SK-N-MC (cell line): ENCODE measurements at regions not wholly inside any gene's neighbourhood (a gene's known extent, or its start where the extent isn't known, plus 50 kb on each side); places are given as distances from the start of the nearest gene placed in this dataset.
"Not testable (repeated sequence)": the region's sequence is repeated elsewhere in the genome, so short reads cannot be mapped to it uniquely, and the experiment has no call there.

Source experiments
- DNase-seq: peaks from one replicate; pipeline ENCODE4 v3.0.0-alpha.2; 2011; ENCODE audit warnings: low read depth, low spot score
- H3K27ac ChIP-seq: fragments of 200-600 bp; sonication (generic); 2 replicates; pipeline ENCODE4 v1.5.1; 2016; ENCODE audit warnings: mixed run types
- H3K36me3 ChIP-seq: fragments of 200-600 bp; sonication (generic); 2 replicates; pipeline ENCODE4 v1.6.1; 2017; ENCODE audit warnings: antibody characterized with exemption, low read length, mixed read lengths; ENCODE audit not compliant: insufficient read depth
- H3K4me3 ChIP-seq: fragments of 200-600 bp; sonication (generic); 2 replicates; pipeline ENCODE4 v1.5.1; 2016
- H3K9ac ChIP-seq: fragments of 200-600 bp; sonication (generic); 2 replicates; pipeline ENCODE4 v1.8.0; 2017; ENCODE audit warnings: mixed run types, mixed read lengths; ENCODE audit not compliant: insufficient read length
- H3K9me3 ChIP-seq: fragments of 200-600 bp; sonication (generic); 2 replicates; pipeline ENCODE4 v1.6.1; 2017; ENCODE audit warnings: low read depth, mild to moderate bottlenecking, antibody characterized with exemption, low read length, moderate library complexity, mixed read lengths
- EZH2 ChIP-seq: fragments of 200-600 bp; sonication (generic); IDR thresholded peaks from one replicate; pipeline ENCODE4 v1.6.1; 2017; ENCODE audit warnings: antibody characterized with exemption
- FOXP2 ChIP-seq: optimal IDR thresholded peaks from 2 replicates; pipeline ENCODE3; 2011; ENCODE audit warnings: mild to moderate bottlenecking, moderate library complexity; ENCODE audit not compliant: insufficient read depth; ENCODE audit errors: extremely low read length, control extremely low read depth
- POLR2AphosphoS5 ChIP-seq: IDR thresholded peaks from 2 replicates; pipeline ENCODE4 v1.6.1; 2012; ENCODE audit warnings: mild to moderate bottlenecking, low read depth, low read length, borderline replicate concordance

GRCh38 chr5:19099195-19099594, 888.8 kb downstream of the CDH18 start:
- DNase-seq: no peak
- Histone ChIP-seq H3K27ac (no peak overlapping the region), H3K4me3 (no peak overlapping the region), H3K9me3 (no peaks in the 10 kb centered on the region), H3K36me3 (no peaks in the 10 kb centered on the region), H3K9ac (no peak overlapping the region)
- TF ChIP-seq FOXP2 (no peak), EZH2 (no peak), POLR2AphosphoS5 (no peak)

- peak; percentile 20 for DNase-seq
- Histone ChIP-seq H3K9ac (no peak overlapping the region), H3K9me3 (no peaks in the 10 kb centered on the region), H3K4me3 (no peak overlapping the region), H3K36me3 (no peaks in the 10 kb centered on the region), H3K27ac (no peak overlapping the region)
- TF ChIP-seq FOXP2 (no peak), EZH2 (no peak), POLR2AphosphoS5 (no peak)
Observed at GRCh38 chr5:19104948-19105347, 883.1 kb downstream of the CDH18 start.

- TF ChIP-seq EZH2 (no peak), POLR2AphosphoS5 (no peak), FOXP2 (no peak)
- no peak overlapping the region for H3K9ac ChIP-seq
- no peak overlapping the region for H3K27ac ChIP-seq
- H3K9me3 ChIP-seq: no peaks in the 10 kb centered on the region
- no peak overlapping the region for H3K4me3 ChIP-seq
- no peak for DNase-seq
- H3K36me3 ChIP-seq: no peaks in the 10 kb centered on the region
Observed at GRCh38 chr5:19122923-19123322, 865.1 kb downstream of the CDH18 start.

DNA sequence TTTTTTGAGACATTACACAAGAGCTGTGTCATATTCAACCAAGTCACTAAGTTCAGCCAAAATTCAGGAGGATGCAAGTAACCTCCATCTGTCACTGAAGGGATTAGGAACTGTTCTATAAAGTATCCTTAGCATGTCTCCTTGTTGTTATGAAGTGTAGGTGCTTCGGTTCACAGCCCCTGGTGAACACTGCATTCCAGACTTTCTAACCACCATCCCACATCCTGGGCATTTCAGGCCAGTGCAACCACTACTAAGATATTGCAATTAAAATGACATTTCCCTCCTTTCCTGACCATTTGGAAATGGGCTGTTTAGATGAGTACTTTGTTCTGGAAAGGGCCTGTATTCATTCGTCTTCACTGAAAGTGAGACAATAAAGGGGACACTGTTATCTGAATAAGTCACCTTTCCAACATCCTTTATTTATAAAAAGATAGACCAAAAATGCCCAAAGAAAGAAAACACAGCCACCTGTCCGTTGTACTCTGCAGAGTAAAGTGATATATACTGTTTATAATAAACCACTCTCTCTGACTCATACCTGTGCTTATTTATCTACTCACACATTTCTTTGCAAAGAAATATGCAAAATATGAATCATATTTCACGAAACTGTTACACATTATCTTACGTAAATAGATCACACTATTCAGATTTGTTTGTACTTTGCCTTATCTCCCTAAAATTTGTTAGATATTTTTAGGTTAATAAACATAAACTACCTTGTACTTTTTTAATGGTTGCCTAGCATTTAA, 861.9 kb downstream of the CDH18 start:
- Histone ChIP-seq H3K9me3 (no peaks in the 10 kb centered on the region), H3K27ac (no peak overlapping the region), H3K9ac (no peak overlapping the region), H3K36me3 (no peaks in the 10 kb centered on the region), H3K4me3 (no peak overlapping the region)
- TF ChIP-seq POLR2AphosphoS5: no peak
- no peak for TF ChIP-seq EZH2
- no peak for DNase-seq

DNA sequence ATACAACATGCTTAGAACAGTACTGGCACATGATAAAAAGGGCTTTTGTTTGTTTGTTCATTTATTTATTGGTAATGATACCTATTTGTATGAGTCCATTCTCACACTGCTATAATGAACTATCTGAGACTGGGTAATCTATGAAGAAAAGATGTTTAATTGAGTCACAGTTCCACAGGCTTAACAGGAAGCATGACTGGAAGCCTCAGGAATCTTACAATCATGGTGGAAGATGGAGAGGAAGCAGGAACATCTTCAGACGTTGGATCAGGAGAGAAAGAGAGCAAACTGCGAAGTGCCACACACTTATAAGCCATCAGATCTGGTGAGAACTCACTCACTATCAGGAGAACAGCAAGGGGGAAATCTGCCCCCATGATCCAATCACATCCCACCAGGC, 847.7 kb downstream of the CDH18 start:
- TF ChIP-seq FOXP2: no peak
- no peaks in the 10 kb centered on the region for H3K9me3 ChIP-seq
- DNase-seq: no peak

DNA sequence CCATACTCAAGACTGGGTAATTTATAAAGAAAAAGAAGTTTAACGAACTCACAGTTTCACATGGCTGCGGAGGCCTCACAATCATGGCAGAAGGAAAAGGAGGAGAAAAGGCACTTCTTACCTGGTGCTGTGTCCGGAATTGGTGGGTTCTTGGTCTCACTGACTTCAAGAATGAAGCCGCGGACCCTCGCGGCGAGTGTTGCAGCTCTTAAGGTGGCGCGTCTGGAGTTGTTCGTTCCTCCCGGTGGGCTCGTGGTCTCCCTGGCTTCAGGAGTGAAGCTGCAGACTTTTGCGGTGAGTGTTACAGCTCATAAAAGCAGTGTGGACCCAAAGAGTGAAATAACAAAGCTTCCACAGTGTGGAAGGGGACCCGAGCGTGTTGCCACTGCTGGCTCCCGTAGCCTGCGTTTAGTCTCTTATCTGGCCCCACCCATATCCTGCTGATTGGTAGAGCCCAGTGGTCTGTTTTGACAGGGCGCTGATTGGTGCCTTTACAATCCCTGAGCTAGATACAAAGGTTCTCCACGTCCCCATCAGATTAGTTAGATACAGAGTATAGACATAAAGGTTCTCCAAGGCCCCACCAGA, 846.0 kb downstream of the CDH18 start:
- not testable (repeated sequence) for H3K4me3 ChIP-seq, DNase-seq, H3K36me3 ChIP-seq, H3K27ac ChIP-seq, H3K9me3 ChIP-seq, H3K9ac ChIP-seq

More for the DNA sequence above, 847.7 kb downstream of the CDH18 start:
- Histone ChIP-seq H3K36me3 (no peaks in the 10 kb centered on the region), H3K27ac (no peak overlapping the region), H3K4me3 (no peak overlapping the region), H3K9ac (no peak overlapping the region)

DNA sequence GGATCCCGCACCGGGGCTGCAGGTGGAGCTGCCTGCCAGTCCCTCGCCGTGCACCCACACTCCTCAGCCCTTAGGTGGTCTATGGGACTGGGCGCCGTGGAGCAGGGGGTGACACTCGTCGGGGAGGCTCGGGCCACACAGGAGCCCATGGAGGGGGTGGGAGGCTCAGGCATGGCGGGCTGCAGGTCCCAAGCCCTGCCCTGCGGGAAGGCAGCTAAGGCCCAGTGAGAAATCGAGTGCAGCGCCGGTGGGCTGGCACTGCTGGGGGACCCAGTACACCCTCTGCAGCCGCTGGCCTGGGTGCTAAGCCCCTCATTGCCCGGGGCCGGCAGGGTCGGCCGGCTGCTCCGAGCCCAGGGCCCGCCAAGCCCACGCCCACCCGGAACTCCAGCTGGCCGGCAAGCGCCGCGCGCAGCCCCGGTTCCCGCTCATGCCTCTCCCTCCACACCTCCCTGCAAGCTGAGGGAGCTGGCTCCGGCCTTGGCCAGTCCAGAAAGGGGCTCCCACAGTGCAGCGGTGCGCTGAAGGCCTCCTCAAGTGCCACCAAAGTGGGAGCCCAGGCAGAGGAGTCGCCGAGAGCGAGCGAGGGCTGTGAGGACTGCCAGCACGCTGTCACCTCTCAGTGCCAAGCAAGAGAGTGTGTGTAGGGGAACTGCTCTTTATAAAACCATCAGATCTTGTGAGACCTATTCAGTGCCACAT, 845.1 kb downstream of the CDH18 start:
- not testable (repeated sequence) for H3K36me3 ChIP-seq, H3K4me3 ChIP-seq, H3K27ac ChIP-seq, H3K9ac ChIP-seq, DNase-seq, H3K9me3 ChIP-seq

- H3K9ac ChIP-seq: no peak overlapping the region
- no peaks in the 10 kb centered on the region for H3K9me3 ChIP-seq
- no peak for DNase-seq
- peak overlapping the region; percentile 31; the same call in 1 of the 2 replicates for H3K4me3 ChIP-seq
- no peak overlapping the region; the same call in 1 of the 2 replicates for H3K27ac ChIP-seq
- H3K36me3 ChIP-seq: no peaks in the 10 kb centered on the region
- TF ChIP-seq POLR2AphosphoS5 (no peak), FOXP2 (no peak)
Observed at GRCh38 chr5:19143935-19144334, 844.1 kb downstream of the CDH18 start.

DNA sequence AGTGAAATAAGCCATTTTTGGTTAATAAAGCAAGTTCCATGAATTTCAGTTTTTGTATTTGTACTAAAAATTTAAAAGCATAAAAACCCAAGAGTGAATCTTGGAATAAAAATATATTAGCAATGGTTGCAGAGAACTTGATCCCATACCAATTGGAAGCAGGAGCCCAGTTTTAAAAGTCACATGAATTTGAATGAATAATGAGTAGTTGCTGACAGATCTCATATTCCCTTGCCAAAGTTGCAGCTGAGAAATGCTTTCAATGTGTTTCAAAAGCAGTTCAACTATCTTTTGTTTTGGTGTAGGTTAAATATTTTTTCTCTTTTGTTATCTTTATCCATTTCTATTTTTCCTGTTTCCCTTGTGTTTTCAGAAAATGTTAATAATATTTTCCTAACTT, 818.6 kb downstream of the CDH18 start:
- DNase-seq: no peak
- H3K36me3 ChIP-seq: no peaks in the 10 kb centered on the region
- TF ChIP-seq FOXP2 (no peak), POLR2AphosphoS5 (no peak), EZH2 (no peak)

More for the DNA sequence above, 818.6 kb downstream of the CDH18 start:
- Histone ChIP-seq H3K4me3 (no peak overlapping the region), H3K27ac (no peak overlapping the region), H3K9ac (peak overlapping the region; percentile 32), H3K9me3 (no peaks in the 10 kb centered on the region)
